ENCODE measurements at regions not wholly inside any gene's neighbourhood (a gene's known extent, or its start where the extent isn't known, plus 50 kb on each side); places are given as distances from the start of the nearest gene placed in this dataset.

GRCh38 chr9:119905724-119906123, 536.5 kb upstream of the BRINP1 start:
- Histone ChIP-seq H3K4ac (ENCODE audit: low read depth, low read length) (no peak overlapping the region), H3K23me2 (ENCODE audit: insufficient read length, low read depth, low read length, poor library complexity, severe bottlenecking) (no peaks in the 10 kb centered on the region), H2BK15ac (ENCODE audit: low read depth, low read length) (no peak overlapping the region), H3T11ph (ENCODE audit: low read length) (no peak overlapping the region), H3K79me2 (ENCODE audit: insufficient read depth, low read length) (no peaks in the 10 kb centered on the region), H4K8ac (replicated peaks; ENCODE audit: insufficient read length, low read depth, low read length) (no peak overlapping the region), H3K9ac (ENCODE audit: extremely low read depth, insufficient read length, low read length) (no peak overlapping the region), H2BK5ac (ENCODE audit: insufficient read length, low read length) (no peak overlapping the region), H3K27me3 (ENCODE audit: insufficient read depth, low read length) (no peaks in the 10 kb centered on the region), H3K18ac (ENCODE audit: insufficient read length, low read depth, low read length) (no peak overlapping the region), H4K20me1 (ENCODE audit: control insufficient read depth, insufficient read depth, insufficient read length) (no peaks in the 10 kb centered on the region), H2AK5ac (ENCODE audit: insufficient read length, low read length) (no peak overlapping the region), H2AFZ (ENCODE audit: low read length) (no peak overlapping the region), H2BK120ac (ENCODE audit: low read depth, low read length, poor library complexity, severe bottlenecking) (no peak overlapping the region), H3K79me1 (ENCODE audit: insufficient read depth, low read depth, low read length, poor library complexity, severe bottlenecking) (no peaks in the 10 kb centered on the region), H2BK20ac (ENCODE audit: low read depth, low read length, poor library complexity, severe bottlenecking) (no peak overlapping the region), H3K56ac (ENCODE audit: insufficient read length, low read depth, low read length) (no peak overlapping the region), H3K4me1 (ENCODE audit: insufficient read depth, low read length) (no peaks in the 10 kb centered on the region), H2BK12ac (ENCODE audit: insufficient read length, low read depth, low read length) (no peak overlapping the region), H3K4me2 (ENCODE audit: insufficient read depth, insufficient read length, low read length) (no peak overlapping the region), H3K23ac (ENCODE audit: insufficient read length, low read depth, low read length) (no peak overlapping the region), H3K9me3 (ENCODE audit: control insufficient read depth, low read depth, low read length) (peaks cover 11% of the 10 kb centered on the region), H4K5ac (ENCODE audit: insufficient read length, low read depth, low read length) (no peak overlapping the region), H3K14ac (ENCODE audit: insufficient read depth, low read length) (no peak overlapping the region), H4K91ac (ENCODE audit: insufficient read length, low read depth, low read length) (no peak overlapping the region), H3K27ac (ENCODE audit: insufficient read length, low read depth, low read length) (no peak overlapping the region)
- no peak for TF ChIP-seq CTCF (conservative IDR thresholded peaks at IDR 0.05)
- DNase-seq = no peak
- H3K27ac Mint-ChIP-seq = peak overlapping the region in 1 of 3 experiments; percentile 87; a peak in 3 of 7 replicates
- peaks cover 10 to 16% of the 10 kb centered on the region in 2 experiments for H3K9me3 Mint-ChIP-seq
- peaks cover 12 to 13% of the 10 kb centered on the region in 2 experiments for H3K4me1 Mint-ChIP-seq
- H3K27me3 Mint-ChIP-seq (ENCODE audit: low read depth) = peaks cover 2% of the 10 kb centered on the region; the same call in 1 of the 2 replicates
- peaks cover 0 to 11% (median 7%) of the 10 kb centered on the region in 3 experiments; a peak in 6 of 7 replicates for H3K36me3 Mint-ChIP-seq (ENCODE audit: insufficient read depth in 1 of 3, low read depth in 3 of 3)
- no peak overlapping the region for H3K4me3 Mint-ChIP-seq
- no CpG with 5 or more reads among the region's 1 CpG for WGBS (ENCODE audit: extremely low coverage, insufficient read length, low lambda C conversion rate)

Data from H9 (cell line).